ENCODE measurements at regions not wholly inside any gene's neighbourhood (a gene's known extent, or its start where the extent isn't known, plus 50 kb on each side); places are given as distances from the start of the nearest gene placed in this dataset.

DNA sequence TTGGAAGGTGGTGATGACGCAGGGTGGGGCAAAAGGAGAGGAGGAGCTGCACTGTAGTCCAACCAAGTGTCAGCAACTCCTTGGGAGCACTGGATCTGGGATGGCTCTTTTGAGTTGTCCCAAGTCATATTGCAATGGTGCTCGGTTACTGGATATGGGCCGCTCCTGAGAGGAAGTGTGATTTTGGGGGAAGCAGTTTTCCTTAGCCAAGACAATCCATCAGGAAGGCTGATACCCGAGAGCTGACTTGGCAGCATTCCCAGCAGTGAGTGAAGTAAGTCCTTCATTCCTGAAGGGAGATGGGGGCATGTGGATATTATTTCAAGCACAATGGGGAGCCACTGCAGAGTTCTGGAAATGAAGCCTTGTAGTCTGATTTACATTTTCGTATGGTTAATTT lies 354.1 kb downstream of the RFPL4B start:
- Histone ChIP-seq H3K9me3 (no peaks in the 10 kb centered on the region), H3K27me3 (no peaks in the 10 kb centered on the region), H3K4me1 (no peaks in the 10 kb centered on the region), H3K27ac (no peak overlapping the region), H3K4me3 (no peak overlapping the region), H3K36me3 (no peaks in the 10 kb centered on the region)
- no peak for DNase-seq
- intact Hi-C loops (cut with DNase I), result no loop called here
- TF ChIP-seq, protein P1, sequence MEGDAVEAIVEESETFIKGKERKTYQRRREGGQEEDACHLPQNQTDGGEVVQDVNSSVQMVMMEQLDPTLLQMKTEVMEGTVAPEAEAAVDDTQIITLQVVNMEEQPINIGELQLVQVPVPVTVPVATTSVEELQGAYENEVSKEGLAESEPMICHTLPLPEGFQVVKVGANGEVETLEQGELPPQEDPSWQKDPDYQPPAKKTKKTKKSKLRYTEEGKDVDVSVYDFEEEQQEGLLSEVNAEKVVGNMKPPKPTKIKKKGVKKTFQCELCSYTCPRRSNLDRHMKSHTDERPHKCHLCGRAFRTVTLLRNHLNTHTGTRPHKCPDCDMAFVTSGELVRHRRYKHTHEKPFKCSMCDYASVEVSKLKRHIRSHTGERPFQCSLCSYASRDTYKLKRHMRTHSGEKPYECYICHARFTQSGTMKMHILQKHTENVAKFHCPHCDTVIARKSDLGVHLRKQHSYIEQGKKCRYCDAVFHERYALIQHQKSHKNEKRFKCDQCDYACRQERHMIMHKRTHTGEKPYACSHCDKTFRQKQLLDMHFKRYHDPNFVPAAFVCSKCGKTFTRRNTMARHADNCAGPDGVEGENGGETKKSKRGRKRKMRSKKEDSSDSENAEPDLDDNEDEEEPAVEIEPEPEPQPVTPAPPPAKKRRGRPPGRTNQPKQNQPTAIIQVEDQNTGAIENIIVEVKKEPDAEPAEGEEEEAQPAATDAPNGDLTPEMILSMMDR (IDR thresholded peaks at IDR 0.05), result no peak
- TF ChIP-seq POLR2A (IDR thresholded peaks at IDR 0.05), result no peak
- WGBS, 2 donors, result 48 to 60% methylated on average over 5 of the region's 5 CpGs

GRCh38 chr6:112710710-112711109 lies 363.6 kb downstream of the RFPL4B start:
- Histone ChIP-seq H3K9me3 (no peaks in the 10 kb centered on the region), H3K27ac (no peak overlapping the region), H3K27me3 (no peaks in the 10 kb centered on the region), H3K4me1 (no peaks in the 10 kb centered on the region), H3K36me3 (no peaks in the 10 kb centered on the region), H3K4me3 (no peak overlapping the region)
- intact Hi-C loops (cut with DNase I), result no loop called here
- DNase-seq, result no peak
- no peak for TF ChIP-seq POLR2A (IDR thresholded peaks at IDR 0.05)
- TF ChIP-seq, protein P1 (IDR thresholded peaks at IDR 0.05), result no peak
- 60 to 70% methylated on average over 2 of the region's 2 CpGs for WGBS, 2 donors

DNA sequence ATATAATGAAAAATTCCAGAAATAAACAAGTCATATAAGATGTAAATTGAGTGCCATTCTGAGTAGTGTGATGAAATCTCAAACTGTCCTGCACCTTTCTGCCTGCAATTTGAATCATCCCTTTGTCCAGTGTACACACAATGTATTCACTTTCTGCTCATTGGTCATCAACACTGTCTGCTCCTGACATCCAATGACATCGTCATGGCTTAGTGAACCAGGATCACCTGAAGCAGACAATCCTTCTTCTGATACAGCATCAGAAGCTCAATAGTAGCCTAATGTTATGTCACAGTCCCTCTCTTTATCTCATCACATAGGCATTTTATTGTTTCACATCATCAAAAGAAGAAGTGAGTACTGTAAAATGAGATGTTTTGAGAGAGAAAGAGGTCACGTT lies 366.3 kb downstream of the RFPL4B start:
- Histone ChIP-seq H3K4me1 (no peaks in the 10 kb centered on the region), H3K4me3 (no peak overlapping the region), H3K27me3 (no peaks in the 10 kb centered on the region), H3K36me3 (no peaks in the 10 kb centered on the region), H3K27ac (no peak overlapping the region), H3K9me3 (no peaks in the 10 kb centered on the region)
- no peak for DNase-seq
- intact Hi-C loops (cut with DNase I), result no loop called here
- TF ChIP-seq, protein P1 (IDR thresholded peaks at IDR 0.05), result no peak
- TF ChIP-seq POLR2A (IDR thresholded peaks at IDR 0.05), result no peak
- 79 to 85% methylated on average over 2 of the region's 2 CpGs for WGBS, 2 donors

DNA sequence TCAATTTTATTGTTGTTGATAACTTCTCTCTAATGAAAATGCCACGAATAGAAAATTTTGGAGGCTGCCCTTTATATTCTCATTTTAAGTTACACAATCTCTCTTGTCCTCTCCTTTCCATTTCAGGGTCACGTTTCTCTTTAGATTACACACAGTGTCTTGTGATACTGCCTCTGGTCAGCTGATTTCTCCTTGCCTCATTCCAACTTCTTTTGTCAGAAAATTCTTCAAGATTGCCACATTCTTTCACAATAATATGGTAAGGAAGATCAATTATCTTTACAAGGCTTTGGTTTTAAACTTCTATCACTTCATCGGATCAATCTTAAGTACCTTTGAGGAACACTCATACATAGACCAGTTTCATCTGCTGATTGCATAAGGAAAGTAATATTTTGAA lies 370.3 kb downstream of the RFPL4B start:
- Histone ChIP-seq H3K27ac (no peak overlapping the region), H3K36me3 (no peaks in the 10 kb centered on the region), H3K27me3 (no peaks in the 10 kb centered on the region), H3K9me3 (no peaks in the 10 kb centered on the region), H3K4me1 (no peaks in the 10 kb centered on the region), H3K4me3 (no peak overlapping the region)
- intact Hi-C loops (cut with DNase I), result no loop called here
- WGBS, 2 donors, result 65 to 67% methylated on average over 3 of the region's 3 CpGs
- TF ChIP-seq POLR2A (IDR thresholded peaks at IDR 0.05), result no peak
- TF ChIP-seq, protein P1 (IDR thresholded peaks at IDR 0.05), result no peak
- no peak for DNase-seq

DNA sequence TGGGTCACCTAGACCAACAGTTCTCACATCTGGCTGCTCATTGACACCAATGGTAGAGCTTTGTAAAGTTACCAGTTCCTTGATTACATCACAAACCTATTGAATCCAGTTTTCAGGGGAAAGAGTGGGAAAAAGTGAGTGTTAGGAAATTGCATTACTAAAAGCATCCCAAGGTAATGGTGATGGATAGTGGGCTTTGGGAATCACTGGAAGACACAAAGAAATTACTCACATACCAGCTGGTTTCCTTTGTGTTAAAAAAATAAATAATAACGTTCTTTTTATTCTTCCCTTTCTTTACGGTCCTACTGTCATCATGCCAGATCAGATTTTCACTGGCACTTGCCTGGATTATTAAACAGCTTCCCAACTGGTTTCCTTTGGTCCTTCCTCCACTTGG lies 370.7 kb downstream of the RFPL4B start:
- Histone ChIP-seq H3K36me3 (no peaks in the 10 kb centered on the region), H3K27me3 (no peaks in the 10 kb centered on the region), H3K4me3 (no peak overlapping the region), H3K27ac (no peak overlapping the region), H3K9me3 (no peaks in the 10 kb centered on the region), H3K4me1 (no peaks in the 10 kb centered on the region)
- WGBS, 2 donors, result 30 to 42% methylated on average over 2 of the region's 2 CpGs
- no peak for DNase-seq
- no peak for TF ChIP-seq POLR2A (IDR thresholded peaks at IDR 0.05)
- TF ChIP-seq, protein P1 (IDR thresholded peaks at IDR 0.05), result no peak
- intact Hi-C loops (cut with DNase I), result no loop called here

Data from esophagus squamous epithelium (tissue), 5 donors.